K562 (cell line): ENCODE measurements at regions not wholly inside any gene's neighbourhood (a gene's known extent, or its start where the extent isn't known, plus 50 kb on each side); places are given as distances from the start of the nearest gene placed in this dataset.
A peak's percentile ranks its signal among the peaks of the same experiment; 100 is the strongest.

ENCODE experiments used
- ASH1L ChIP-seq: fragments of 450-650 bp; IDR thresholded peaks from 2 replicates; pipeline ENCODE4 v1.6.1; 2018; ENCODE audit warnings: borderline replicate concordance, mild to moderate bottlenecking, low read depth; ENCODE audit not compliant: partially characterized antibody
- ATF3 ChIP-seq, 2 experiments: fragments of 450-650 bp in 1 of 2; sonication (generic) in 1 of 2; formaldehyde crosslinking in 1 of 2; IDR thresholded peaks in 1 of 2; conservative IDR thresholded peaks in 1 of 2; 2 replicates each; pipeline versions ENCODE4 v1.6.1 to v1.8.1; 2016 to 2023; ENCODE audit warnings: mild to moderate bottlenecking in 2 of 2, moderate library complexity in 2 of 2, inconsistent platforms in 1 of 2, missing genetic modification reagents in 1 of 2
- ATF6 ChIP-seq: sonication (generic); formaldehyde crosslinking; IDR thresholded peaks from 2 replicates; pipeline ENCODE4 v1.4.0; 2020; ENCODE audit warnings: mild to moderate bottlenecking, missing genetic modification reagents
- DNMT1 ChIP-seq: fragments of 450-650 bp; IDR thresholded peaks from 2 replicates; pipeline ENCODE4 v1.6.1; 2016; ENCODE audit warnings: antibody characterized with exemption, mild to moderate bottlenecking
- E2F1 ChIP-seq: sonication (generic); formaldehyde crosslinking; IDR thresholded peaks from 2 replicates; pipeline ENCODE4 v1.8.1; 2023; ENCODE audit warnings: mild to moderate bottlenecking, missing genetic modification reagents, moderate library complexity
- E4F1 ChIP-seq: fragments of 250-450 bp; sonication (Bioruptor Pico); IDR thresholded peaks from 2 replicates; pipeline ENCODE4 v1.5.0; 2021; ENCODE audit warnings: mild to moderate bottlenecking, borderline replicate concordance
- EGR1 ChIP-seq: fragments of 450-650 bp; conservative IDR thresholded peaks from 2 replicates; pipeline ENCODE4 v1.6.1; 2017; ENCODE audit warnings: mild to moderate bottlenecking
- ETV5 ChIP-seq: sonication (generic); formaldehyde crosslinking; IDR thresholded peaks from 2 replicates; pipeline ENCODE4 v1.4.0; 2020; ENCODE audit warnings: low read depth, mild to moderate bottlenecking, missing genetic modification reagents
- GTF2A2 ChIP-seq: IDR thresholded peaks from 2 replicates; pipeline ENCODE4 v1.6.1; 2016; ENCODE audit warnings: mild to moderate bottlenecking, missing genetic modification characterization, missing compliant biosample characterization
- IRF9 ChIP-seq: fragments of 450-650 bp; IDR thresholded peaks from 2 replicates; pipeline ENCODE4 v1.6.1; 2016; ENCODE audit warnings: missing biosample characterization, missing genetic modification characterization
- KDM1A ChIP-seq, 2 experiments: fragments of 450-650 bp; IDR thresholded peaks; 2 replicates each; pipeline ENCODE4 v1.6.1; 2016; ENCODE audit warnings: mild to moderate bottlenecking in 2 of 2
- MEF2A ChIP-seq: IDR thresholded peaks from 2 replicates; pipeline ENCODE4 v1.6.1; 2011; ENCODE audit warnings: low read depth, mild to moderate bottlenecking, low read length, moderate library complexity; ENCODE audit not compliant: control insufficient read depth
- NCOA4 ChIP-seq: fragments of 450-650 bp; IDR thresholded peaks from 2 replicates; pipeline ENCODE4 v1.6.1; 2018; ENCODE audit warnings: mild to moderate bottlenecking; ENCODE audit not compliant: partially characterized antibody
- NR4A1 ChIP-seq, 2 experiments: fragments of 250-450 bp in 1 of 2; fragments of 450-650 bp in 1 of 2; sonication (Bioruptor Pico) in 1 of 2; IDR thresholded peaks; 2 replicates each; pipeline versions ENCODE4 v1.4.0 to v1.6.1; 2016 to 2020; ENCODE audit warnings: mild to moderate bottlenecking in 2 of 2, missing compliant biosample characterization in 1 of 2, missing genetic modification characterization in 1 of 2, moderate library complexity in 1 of 2
- POLR3A ChIP-seq: IDR thresholded peaks from 2 replicates; pipeline ENCODE4 v1.6.1; 2011; ENCODE audit warnings: borderline replicate concordance, mild to moderate bottlenecking, moderate library complexity; ENCODE audit not compliant: insufficient read length, insufficient read depth; ENCODE audit errors: extremely low read depth
- SLC30A9 ChIP-seq: fragments of 250-450 bp; sonication (Bioruptor Pico); IDR thresholded peaks from 2 replicates; pipeline ENCODE4 v1.8.0; 2022; ENCODE audit warnings: mild to moderate bottlenecking, moderate library complexity
- TAF7 ChIP-seq: fragments of 450-650 bp; IDR thresholded peaks from 2 replicates; pipeline ENCODE4 v1.6.1; 2016; ENCODE audit warnings: missing genetic modification characterization, missing compliant biosample characterization
- TEAD4 ChIP-seq, 2 experiments: sonication (generic) in 1 of 2; formaldehyde crosslinking in 1 of 2; IDR thresholded peaks; 2 replicates each; pipeline versions ENCODE4 v1.6.1 to v1.8.0; 2012 to 2022; ENCODE audit warnings: borderline replicate concordance in 1 of 2, inconsistent platforms in 1 of 2, low read length in 1 of 2, mild to moderate bottlenecking in 1 of 2, missing genetic modification reagents in 1 of 2
- ZNF589 ChIP-seq: fragments of 200-800 bp; sonication (Bioruptor generic); IDR thresholded peaks from 2 replicates; pipeline ENCODE4 v1.6.1; 2016; ENCODE audit warnings: low read depth, missing genetic modification characterization, missing compliant biosample characterization
- ZNF780A ChIP-seq: fragments of 250-450 bp; sonication (Bioruptor Pico); IDR thresholded peaks from 2 replicates; pipeline ENCODE4 v1.5.0; 2021; ENCODE audit warnings: mild to moderate bottlenecking

- TF ChIP-seq POLR3A (no peak), KDM1A (IDR thresholded peaks at IDR 0.05) (peak; percentile 88 to 91), TAF7 (tag) (no peak), ASH1L (no peak), NCOA4 (no peak), TEAD4 (IDR thresholded peaks at IDR 0.05; ENCODE audit: low read length) (peak; percentile 31; the same call in 1 of the 2 replicates), TEAD4 (CRISPR knock-in tag; IDR thresholded peaks at IDR 0.05; ENCODE audit: borderline replicate concordance) (no peak), MEF2A (no peak), DNMT1 (no peak), IRF9 (no peak), E4F1 (CRISPR knock-in tag) (no peak), ATF6 (no peak), E2F1 (CRISPR knock-in tag) (no peak), ATF3 (IDR thresholded peaks at IDR 0.05) (peak; percentile 58; the same call in 1 of the 2 replicates), ATF3 (CRISPR knock-in tag; conservative IDR thresholded peaks at IDR 0.05) (no peak), NR4A1 (CRISPR knock-in tag; IDR thresholded peaks at IDR 0.05) (no peak), NR4A1 (tag; IDR thresholded peaks at IDR 0.05) (no peak), SLC30A9 (no peak), ZNF589 (CRISPR knock-in tag) (no peak), EGR1 (0 out of 2 replicates have a peak, but pooled peaks have one; percentile 26), GTF2A2 (no peak), ETV5 (CRISPR knock-in tag) (no peak), ZNF780A (CRISPR knock-in tag) (no peak)
These were observed 374.0 kb upstream of the ASIC2 start (continued) for GRCh38 chr17:33667052-33667509.
